A673 (cell line): ENCODE measurements at regions not wholly inside any gene's neighbourhood (a gene's known extent, or its start where the extent isn't known, plus 50 kb on each side); places are given as distances from the start of the nearest gene placed in this dataset.

Experiments
- BruUV-seq: library from RNA; stranded (reverse); fragments of 400-500 nt; replicated peaks from 2 replicates; lab custom pipeline; 2021; lab: Mats Ljungman, UMichigan
- CTCF ChIA-PET: fragments of 300-600 bp; sonication (Branson Sonifier 250); formaldehyde crosslinking; loops from one replicate; lab custom pipeline; 2022; ENCODE audit warnings: antibody characterized with exemption; lab: Charles Lee
- POLR2A ChIA-PET: fragments of 300-600 bp; sonication (Branson Sonifier 250); formaldehyde crosslinking; loops from one replicate; lab custom pipeline; 2022; ENCODE audit warnings: antibody characterized with exemption; ENCODE audit not compliant: low non-redundant PET; lab: Charles Lee
- DNase-seq: peaks from one replicate; pipeline ENCODE4 v3.0.0-alpha.2; 2015; ENCODE audit warnings: low spot score
- H3K27ac ChIP-seq: fragments of 200-600 bp; sonication (generic); 2 replicates; pipeline ENCODE4 v1.5.1; 2016; ENCODE audit warnings: mixed run types, low read depth, mild to moderate bottlenecking, mixed read lengths, antibody characterized with exemption, low read length; ENCODE audit not compliant: poor library complexity, severe bottlenecking
- H3K27me3 ChIP-seq: fragments of 200-600 bp; sonication (generic); replicated peaks from 2 replicates; pipeline ENCODE4 v1.6.1; 2017; ENCODE audit warnings: mixed run types, low read depth, mild to moderate bottlenecking, mixed read lengths, antibody characterized with exemption, low read length; ENCODE audit not compliant: insufficient read depth, poor library complexity
- H3K36me3 ChIP-seq: fragments of 200-600 bp; sonication (generic); 2 replicates; pipeline ENCODE4 v1.6.1; 2016; ENCODE audit warnings: mixed run types, mild to moderate bottlenecking, mixed read lengths, antibody characterized with exemption, low read length; ENCODE audit not compliant: insufficient read depth, poor library complexity, severe bottlenecking
- H3K4me1 ChIP-seq: fragments of 200-600 bp; sonication (generic); 2 replicates; pipeline ENCODE4 v1.6.1; 2017; ENCODE audit warnings: mixed run types, mild to moderate bottlenecking, mixed read lengths, antibody characterized with exemption, low read length; ENCODE audit not compliant: insufficient read depth, poor library complexity, severe bottlenecking
- H3K4me3 ChIP-seq: fragments of 200-600 bp; sonication (generic); 2 replicates; pipeline ENCODE4 v1.5.1; 2016; ENCODE audit warnings: low read depth, mixed run types, mild to moderate bottlenecking, mixed read lengths, low read length; ENCODE audit not compliant: poor library complexity, severe bottlenecking
- H3K9me3 ChIP-seq: fragments of 200-600 bp; sonication (generic); 2 replicates; pipeline ENCODE4 v1.6.1; 2016; ENCODE audit warnings: mixed run types, low read depth, mild to moderate bottlenecking, mixed read lengths, antibody characterized with exemption, low read length; ENCODE audit not compliant: poor library complexity, severe bottlenecking
- CTCF ChIP-seq: fragments of 300-800, 200-600 bp; sonication (generic); conservative IDR thresholded peaks from 2 replicates; pipeline ENCODE4 v1.5.1; 2017; ENCODE audit warnings: low read depth, mild to moderate bottlenecking, antibody characterized with exemption, low read length, moderate library complexity, mixed read lengths
- EZH2 ChIP-seq: fragments of 200-600 bp; sonication (generic); IDR thresholded peaks from 2 replicates; pipeline ENCODE4 v1.6.1; 2017; ENCODE audit warnings: borderline replicate concordance, low read depth, mild to moderate bottlenecking, mixed read lengths, antibody characterized with exemption, low read length; ENCODE audit not compliant: poor library complexity, severe bottlenecking
- intact Hi-C: fragments of 100-400 bp; cut with micrococcal nuclease; formaldehyde crosslinking; loops from one replicate; pipeline ENCODE4 v1.10.0; 2022; ENCODE audit not compliant: unreplicated experiment

GRCh38 chr21:34289856-34290255, 74.0 kb upstream of the KCNE2 start:
- CTCF ChIA-PET: no interaction called here

GRCh38 chr21:34296878-34297277, 66.9 kb upstream of the KCNE2 start:
- intact Hi-C loops: no loop called here
- Histone ChIP-seq H3K27me3 (peaks cover 26% of the 10 kb centered on the region), H3K36me3 (no peaks in the 10 kb centered on the region), H3K4me1 (no peaks in the 10 kb centered on the region), H3K27ac (no peak overlapping the region), H3K9me3 (no peaks in the 10 kb centered on the region), H3K4me3 (no peak overlapping the region)
- TF ChIP-seq EZH2 (no peak), CTCF (no peak)
- CTCF ChIA-PET: no interaction called here
- DNase-seq: no peak
- POLR2A ChIA-PET: no interaction called here
- no TSS peak for BruUV-seq

More at GRCh38 chr21:34289856-34290255, 74.0 kb upstream of the KCNE2 start:
- Histone ChIP-seq H3K4me3 (no peak overlapping the region), H3K9me3 (peaks cover 13% of the 10 kb centered on the region), H3K36me3 (no peaks in the 10 kb centered on the region), H3K4me1 (no peaks in the 10 kb centered on the region), H3K27ac (no peak overlapping the region), H3K27me3 (peaks cover 5% of the 10 kb centered on the region)
- no peak for TF ChIP-seq EZH2
- TF ChIP-seq CTCF: no peak
- POLR2A ChIA-PET: no interaction called here
- intact Hi-C loops: no loop called here
- BruUV-seq: no TSS peak
- DNase-seq: no peak

- ChIA-PET CTCF (no interaction called here), POLR2A (no interaction called here)
- Histone ChIP-seq H3K36me3 (no peaks in the 10 kb centered on the region), H3K4me1 (no peaks in the 10 kb centered on the region), H3K27ac (no peak overlapping the region), H3K4me3 (no peak overlapping the region), H3K9me3 (no peaks in the 10 kb centered on the region), H3K27me3 (peaks cover 36% of the 10 kb centered on the region)
- TF ChIP-seq CTCF: no peak
- TF ChIP-seq EZH2: no peak
- no TSS peak for BruUV-seq
- intact Hi-C loops: no loop called here
- no peak for DNase-seq
These were observed 65.2 kb upstream of the KCNE2 start for GRCh38 chr21:34298534-34299167.
